ENCODE measurements at regions not wholly inside any gene's neighbourhood (a gene's known extent, or its start where the extent isn't known, plus 50 kb on each side); places are given as distances from the start of the nearest gene placed in this dataset.

- DNase-seq = no peak
Observed at GRCh38 chr10:71072823-71073210, 139.6 kb upstream of the UNC5B start.

- DNase-seq = no peak
Observed at GRCh38 chr10:71073451-71074175, 138.8 kb upstream of the UNC5B start.

- no peak for DNase-seq
Observed at GRCh38 chr10:71074176-71074755, 138.1 kb upstream of the UNC5B start.

GRCh38 chr10:71075086-71075758 lies 137.1 kb upstream of the UNC5B start:
- no peak for DNase-seq

GRCh38 chr10:71075759-71076472 lies 136.5 kb upstream of the UNC5B start:
- no peak for DNase-seq

GRCh38 chr10:71076473-71077142 lies 135.8 kb upstream of the UNC5B start:
- peak; percentile 14 for DNase-seq

GRCh38 chr10:71077143-71077581 lies 135.2 kb upstream of the UNC5B start:
- peak; percentile 17 for DNase-seq

- no peak for DNase-seq
Observed at GRCh38 chr10:71077796-71078453, 134.4 kb upstream of the UNC5B start.

GRCh38 chr10:71078454-71079145 lies 133.8 kb upstream of the UNC5B start:
- peak; percentile 7 for DNase-seq

GRCh38 chr10:71079761-71080380 lies 132.5 kb upstream of the UNC5B start:
- DNase-seq = peak; percentile 6

- DNase-seq = peak; percentile 13
Observed at GRCh38 chr10:71080381-71081228, 131.8 kb upstream of the UNC5B start.

GRCh38 chr10:71081229-71081560 lies 131.2 kb upstream of the UNC5B start:
- DNase-seq = peak; percentile 10

GRCh38 chr10:71081912-71082311 lies 130.5 kb upstream of the UNC5B start:
- peak; percentile 8 for DNase-seq

GRCh38 chr10:71082960-71083715 lies 129.2 kb upstream of the UNC5B start:
- peak; percentile 12 for DNase-seq

GRCh38 chr10:71083716-71083975 lies 128.7 kb upstream of the UNC5B start:
- DNase-seq = no peak

- peak; percentile 9 for DNase-seq
Observed at GRCh38 chr10:71084061-71084817, 128.1 kb upstream of the UNC5B start.

- peak; percentile 5 for DNase-seq
Observed at GRCh38 chr10:71084818-71085126, 127.6 kb upstream of the UNC5B start.

GRCh38 chr10:71085689-71086438 lies 126.5 kb upstream of the UNC5B start:
- peak; percentile 6 for DNase-seq

Measured in stimulated activated CD8-positive, alpha-beta memory T cell treated with anti-CD3 and anti-CD28 coated beads, Interleukin-4, amount 100 ng/mL, for 48 hours (primary cell).